ENCODE measurements at regions not wholly inside any gene's neighbourhood (a gene's known extent, or its start where the extent isn't known, plus 50 kb on each side); places are given as distances from the start of the nearest gene placed in this dataset.
"Not testable (repeated sequence)": the region's sequence is repeated elsewhere in the genome, so short reads cannot be mapped to it uniquely, and the experiment has no call there.

DNA sequence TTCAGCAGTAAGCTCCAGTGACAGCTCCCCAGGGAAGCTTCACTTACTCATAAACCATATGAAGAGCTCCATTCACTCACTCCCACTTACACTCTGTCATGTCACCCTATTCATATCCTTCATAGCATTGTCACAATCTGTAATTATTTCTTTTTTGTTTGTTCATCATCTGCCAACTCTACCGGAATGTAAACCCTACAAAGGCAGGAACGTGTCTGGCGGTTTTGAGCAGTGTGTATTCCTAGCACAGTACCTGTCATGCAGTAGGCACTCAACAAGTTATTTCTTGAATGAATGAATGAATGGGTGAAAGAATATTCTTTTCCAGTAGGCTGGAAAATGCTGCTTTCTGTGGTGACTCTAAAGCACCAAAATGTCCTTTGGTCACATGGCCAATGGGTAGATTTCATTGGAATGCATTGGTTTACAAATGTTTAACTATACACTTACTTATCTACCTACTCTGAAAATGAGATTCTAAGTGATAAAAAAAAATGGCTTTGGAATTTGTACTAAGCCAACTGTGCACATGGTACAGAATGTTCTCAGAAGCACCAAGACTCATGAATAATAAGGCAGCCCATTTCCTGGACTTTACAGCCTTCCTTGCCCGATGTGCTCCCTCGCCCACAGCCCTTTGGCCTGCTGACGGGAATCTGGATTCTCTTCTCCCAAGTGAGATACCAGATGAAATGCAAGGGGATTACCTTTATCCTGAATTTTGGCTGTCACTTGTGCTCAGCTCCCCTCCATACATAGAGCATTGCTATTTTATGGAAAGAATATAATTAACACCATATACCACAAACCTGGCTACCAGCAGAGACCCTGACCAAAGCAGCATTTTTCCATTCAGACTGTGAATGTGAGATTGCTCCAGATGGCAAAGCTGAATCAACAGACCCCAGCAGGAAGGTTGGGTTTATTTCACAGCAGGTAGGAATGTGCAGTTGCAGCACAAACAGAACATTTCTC, 273.3 kb downstream of the ALDH8A1 start:
- peak; percentile 51 to 89 for DNase-seq (ENCODE audit: low read depth in 2 of 2)

DNA sequence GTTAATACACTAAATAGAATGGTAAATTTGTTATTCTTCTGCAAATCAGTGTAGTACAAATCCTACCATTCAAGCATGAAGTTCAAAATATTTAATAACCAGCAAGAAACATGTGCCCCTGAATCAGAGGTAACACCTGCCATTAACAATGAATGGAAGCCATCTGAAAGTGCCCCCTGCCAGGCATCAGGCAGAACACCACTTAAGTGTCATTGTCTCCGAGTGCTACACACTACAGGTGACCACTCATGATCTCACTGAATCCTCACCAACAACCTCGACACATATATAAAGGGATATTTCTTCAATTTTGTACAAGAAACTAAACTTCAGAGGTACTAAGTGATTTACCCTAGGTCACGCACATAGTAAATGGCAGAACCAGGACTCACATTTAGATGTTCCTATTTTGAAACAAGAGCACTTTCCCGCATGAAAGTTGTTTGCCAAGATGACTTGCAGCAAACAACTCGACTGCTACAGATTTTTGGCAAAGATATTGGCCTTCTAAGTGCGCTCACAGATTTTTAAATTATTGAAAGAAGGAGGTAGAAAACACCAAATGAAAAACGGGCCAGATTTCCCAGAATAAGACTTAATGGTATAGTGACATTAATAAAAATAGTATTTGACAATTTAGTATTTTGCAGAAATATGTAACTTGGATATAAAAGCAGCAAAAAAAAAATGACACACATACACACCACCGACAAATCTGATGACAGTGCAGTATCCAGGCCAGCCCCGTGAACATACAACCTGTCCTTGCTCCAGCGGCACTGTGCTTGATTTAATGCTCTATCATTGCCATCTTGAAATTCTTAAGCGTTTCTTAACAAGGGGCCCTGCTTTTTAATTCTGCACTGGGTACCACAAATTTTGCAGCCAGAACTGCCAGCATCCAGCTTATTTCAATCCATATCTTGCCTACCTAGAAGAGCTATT, 274.5 kb downstream of the ALDH8A1 start:
- DNase-seq (ENCODE audit: low read depth in 2 of 2): no peak

DNA sequence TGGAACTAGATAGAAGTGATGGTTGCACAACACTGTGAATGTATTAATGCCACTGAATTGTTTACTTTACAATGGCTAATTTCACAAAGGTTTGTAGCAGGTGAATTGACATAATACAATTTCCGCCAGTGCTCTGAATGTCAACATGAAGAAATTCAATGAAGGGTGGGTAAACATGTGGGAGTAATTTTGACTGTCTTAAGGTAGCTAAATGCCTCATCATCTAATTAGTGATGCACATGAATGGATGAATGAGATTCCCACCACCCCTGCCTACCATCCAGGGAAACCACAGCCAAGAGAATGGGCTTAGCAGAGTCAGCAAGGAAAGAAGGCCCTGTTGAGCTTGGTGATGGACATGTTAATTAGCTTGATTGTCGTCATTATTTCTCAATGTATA, 275.3 kb downstream of the ALDH8A1 start:
- no peak for DNase-seq (ENCODE audit: low read depth in 2 of 2)

DNA sequence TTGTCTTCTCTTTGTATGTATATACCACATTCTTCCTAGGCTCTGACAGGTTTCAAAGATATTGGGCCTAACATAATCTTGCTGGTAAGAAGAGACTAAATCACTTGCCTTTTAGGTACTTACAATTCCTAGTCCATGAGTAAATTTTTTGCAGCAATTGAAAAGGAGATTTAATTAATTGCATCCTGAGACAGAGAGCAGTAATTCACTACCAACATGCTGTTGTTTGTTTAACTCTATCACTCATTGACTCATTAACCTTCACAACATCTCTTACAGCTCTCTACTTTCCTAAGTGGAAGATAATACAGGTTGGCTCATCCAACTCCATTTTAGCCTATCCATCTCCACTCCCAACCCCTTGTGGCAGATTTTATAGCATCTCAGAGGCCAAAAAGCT, 280.4 kb downstream of the ALDH8A1 start:
- no peak for DNase-seq (ENCODE audit: low read depth in 2 of 2)

DNA sequence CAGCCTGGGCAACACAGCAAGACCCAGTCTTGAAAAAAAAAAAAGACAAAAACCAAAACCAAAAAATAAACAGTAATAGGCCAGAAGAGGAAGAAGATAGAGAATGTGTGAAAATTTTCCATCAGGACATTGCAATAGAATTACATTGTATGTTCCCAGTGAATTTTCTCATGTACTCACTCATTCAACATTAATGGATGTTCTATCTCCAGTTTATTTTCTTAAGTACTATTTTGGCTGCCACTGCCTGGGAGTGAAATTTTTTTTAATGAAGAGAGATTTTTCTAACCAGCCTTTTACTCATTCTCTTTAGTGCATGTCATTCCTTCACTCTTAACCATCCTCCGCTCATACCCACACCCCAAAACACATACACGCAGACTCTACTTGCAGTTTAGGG, 282.8 kb downstream of the ALDH8A1 start:
- peak in 1 of 2 donors; percentile 14 for DNase-seq (ENCODE audit: low read depth in 2 of 2)

DNA sequence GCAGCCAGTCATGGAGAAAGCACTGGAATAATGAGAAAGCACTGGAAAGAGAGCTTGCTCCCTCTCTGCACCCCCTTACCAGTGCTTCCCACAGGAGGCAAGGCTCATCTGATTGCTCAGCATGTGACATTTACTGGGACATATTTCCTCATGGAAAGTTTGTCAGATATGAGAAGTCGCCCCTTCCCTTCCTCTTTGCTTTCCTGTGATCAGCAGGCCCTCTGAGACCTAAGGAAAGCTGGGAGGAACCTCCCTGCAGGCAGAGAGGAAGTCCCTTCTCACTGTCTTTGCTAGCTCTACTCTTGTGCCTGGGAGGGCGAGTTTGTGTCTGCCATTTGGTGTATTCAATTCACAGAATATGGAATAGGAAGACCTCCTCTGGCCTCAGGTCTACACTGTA, 283.8 kb downstream of the ALDH8A1 start:
- no peak for DNase-seq (ENCODE audit: low read depth in 2 of 2)

DNA sequence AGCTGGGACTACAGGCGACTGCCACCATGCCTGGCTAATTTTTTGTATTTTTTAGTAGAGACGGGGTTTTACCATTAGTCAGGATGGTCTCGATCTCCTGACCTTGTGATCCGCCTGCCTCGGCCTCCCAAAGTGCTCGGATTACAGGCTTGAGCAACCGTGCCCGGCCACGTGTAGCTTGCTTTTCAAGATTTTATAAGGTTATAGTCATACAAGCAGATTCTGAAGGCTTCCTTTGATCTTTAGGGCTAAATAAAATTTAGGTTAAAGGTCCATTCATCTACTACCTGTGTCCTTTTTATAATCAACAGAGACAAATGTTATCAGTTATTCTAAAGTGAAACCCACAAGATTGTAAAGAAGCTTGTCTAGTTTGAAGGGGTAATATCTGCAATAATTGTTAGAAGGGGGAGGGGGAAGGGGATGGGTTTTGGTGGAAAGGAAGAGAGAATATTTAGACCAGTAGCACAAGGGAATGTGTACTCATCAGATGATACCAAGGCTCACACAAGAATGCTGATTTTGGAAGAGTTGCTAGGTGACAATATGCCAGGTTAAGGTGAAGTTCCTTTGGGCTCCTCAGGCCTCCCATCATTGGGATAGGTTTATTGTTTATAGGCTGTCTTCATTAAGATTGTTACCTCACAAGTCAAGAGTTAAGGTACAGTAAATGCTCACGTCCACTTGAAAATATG, 284.7 kb downstream of the ALDH8A1 start:
- DNase-seq (ENCODE audit: low read depth in 2 of 2): no peak

DNA sequence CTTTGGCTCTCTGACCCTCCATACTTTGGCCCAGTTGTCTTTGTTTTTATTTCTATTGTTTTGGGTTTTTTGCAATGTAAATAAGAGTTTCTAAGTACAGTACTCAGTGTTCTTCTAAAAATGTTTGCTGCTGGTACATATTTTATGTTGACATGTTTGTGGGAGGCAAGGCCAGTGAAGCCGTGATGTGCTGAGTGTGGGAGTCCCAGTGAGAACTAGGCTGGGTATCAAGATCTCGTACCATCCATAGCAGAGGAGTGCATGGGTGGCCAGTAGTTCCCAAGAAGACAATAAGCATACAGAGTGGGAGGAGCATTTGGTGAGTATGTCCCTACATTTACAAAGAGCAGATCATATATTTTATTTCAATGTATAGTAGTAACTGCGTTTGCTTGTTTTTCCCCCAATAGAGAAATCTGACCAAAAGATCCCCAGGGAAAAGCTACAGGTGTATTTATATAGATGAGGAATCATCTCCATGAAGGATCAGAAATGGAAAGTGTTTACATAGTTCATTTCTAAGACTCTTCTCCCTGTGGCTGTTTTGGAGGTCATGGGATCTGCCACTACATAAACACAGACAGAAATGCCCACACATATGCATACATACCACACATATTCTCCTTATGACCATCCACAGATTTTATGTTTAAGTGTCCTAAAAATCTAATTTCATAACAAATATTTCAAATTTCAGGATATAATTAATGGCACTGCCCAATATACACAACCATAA, 285.9 kb downstream of the ALDH8A1 start:
- no peak for DNase-seq (ENCODE audit: low read depth in 2 of 2)

DNA sequence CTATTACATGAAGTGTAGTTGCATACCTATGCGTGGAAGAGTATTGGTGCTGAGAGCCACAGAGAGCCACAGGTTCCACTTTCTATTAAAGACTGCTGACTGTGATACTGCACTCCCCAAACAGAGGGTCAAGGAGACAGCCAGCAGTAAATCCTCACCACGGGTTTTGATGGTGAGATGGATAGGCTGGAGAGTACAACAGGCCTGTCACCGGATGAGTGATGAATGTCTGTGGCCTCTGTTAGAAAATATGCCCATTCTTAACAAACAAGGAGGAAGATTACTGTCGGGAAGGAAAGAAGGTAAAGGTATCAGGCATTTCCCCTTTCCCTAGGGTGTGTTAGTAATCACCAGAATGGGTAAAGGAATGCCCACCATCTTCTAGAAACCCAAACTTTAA, 286.5 kb downstream of the ALDH8A1 start:
- DNase-seq (ENCODE audit: low read depth in 2 of 2): no peak

DNA sequence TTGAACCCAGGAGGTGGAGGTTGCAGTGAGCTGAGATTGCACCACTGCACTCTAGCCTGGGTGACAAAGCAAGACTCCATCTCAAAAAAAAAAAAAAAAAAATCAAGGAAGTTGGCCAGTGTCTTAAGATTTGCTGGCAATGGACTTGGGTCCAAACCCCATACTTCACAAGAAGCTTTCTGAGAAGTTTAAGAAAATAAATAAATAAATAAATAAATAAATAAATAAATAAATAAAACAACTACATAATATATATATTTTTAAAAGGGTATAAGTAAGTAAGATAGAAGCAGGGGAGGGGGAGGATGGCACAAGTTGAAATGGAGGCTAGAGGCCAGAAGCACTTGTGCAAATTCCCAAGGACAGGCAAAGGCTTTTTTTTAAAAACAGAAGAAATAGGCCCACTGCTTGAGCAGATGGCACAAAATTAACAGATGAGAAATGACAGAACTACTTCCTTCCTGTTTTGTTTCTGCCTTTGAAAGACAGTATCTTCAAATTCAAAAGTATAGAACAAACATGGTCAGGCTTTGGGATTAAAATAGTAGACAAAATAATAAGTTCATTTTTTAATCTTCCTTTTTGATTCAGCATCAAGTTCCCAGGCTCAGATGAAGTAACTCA, 287.7 kb downstream of the ALDH8A1 start:
- DNase-seq (ENCODE audit: low read depth in 2 of 2): no peak

DNA sequence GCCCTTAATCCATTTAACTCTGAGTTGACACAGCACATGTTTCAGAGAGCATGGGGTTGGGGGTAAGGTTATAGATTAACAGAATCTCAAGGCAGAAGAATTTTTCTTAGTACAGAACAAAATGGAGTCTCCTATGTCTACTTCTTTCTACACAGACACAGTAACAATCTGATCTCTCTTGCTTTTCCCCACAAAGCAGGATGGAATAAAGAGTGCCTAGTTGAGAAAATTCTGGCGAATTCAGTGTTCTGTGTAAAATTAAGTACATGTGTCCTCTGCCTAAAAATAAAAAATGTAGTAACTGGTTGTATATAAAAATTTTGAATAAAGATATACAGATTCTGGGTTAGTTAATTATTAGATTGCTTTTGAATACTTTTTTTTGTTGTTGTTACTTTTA, 290.0 kb downstream of the ALDH8A1 start:
- not testable (repeated sequence) for DNase-seq (ENCODE audit: low read depth in 2 of 2)

DNA sequence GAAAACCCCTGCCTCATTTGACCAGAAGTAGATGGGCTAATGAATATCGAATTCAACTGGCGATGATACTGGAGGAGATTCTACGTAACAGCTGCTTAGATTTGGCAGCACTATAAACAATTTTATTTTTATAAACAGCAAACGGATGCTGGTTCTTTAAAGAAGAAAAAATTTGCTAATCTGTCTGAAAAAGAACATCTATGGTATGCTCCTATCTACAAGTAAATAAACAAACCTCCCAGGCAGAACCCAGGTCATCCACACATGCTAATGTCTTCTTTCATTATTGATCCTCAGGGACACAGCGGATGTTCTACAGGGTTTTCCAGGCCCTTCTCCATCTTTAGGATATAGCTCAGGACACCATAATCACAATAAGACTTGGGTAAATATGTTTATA, 291.3 kb downstream of the ALDH8A1 start:
- no peak for DNase-seq (ENCODE audit: low read depth in 2 of 2)

DNA sequence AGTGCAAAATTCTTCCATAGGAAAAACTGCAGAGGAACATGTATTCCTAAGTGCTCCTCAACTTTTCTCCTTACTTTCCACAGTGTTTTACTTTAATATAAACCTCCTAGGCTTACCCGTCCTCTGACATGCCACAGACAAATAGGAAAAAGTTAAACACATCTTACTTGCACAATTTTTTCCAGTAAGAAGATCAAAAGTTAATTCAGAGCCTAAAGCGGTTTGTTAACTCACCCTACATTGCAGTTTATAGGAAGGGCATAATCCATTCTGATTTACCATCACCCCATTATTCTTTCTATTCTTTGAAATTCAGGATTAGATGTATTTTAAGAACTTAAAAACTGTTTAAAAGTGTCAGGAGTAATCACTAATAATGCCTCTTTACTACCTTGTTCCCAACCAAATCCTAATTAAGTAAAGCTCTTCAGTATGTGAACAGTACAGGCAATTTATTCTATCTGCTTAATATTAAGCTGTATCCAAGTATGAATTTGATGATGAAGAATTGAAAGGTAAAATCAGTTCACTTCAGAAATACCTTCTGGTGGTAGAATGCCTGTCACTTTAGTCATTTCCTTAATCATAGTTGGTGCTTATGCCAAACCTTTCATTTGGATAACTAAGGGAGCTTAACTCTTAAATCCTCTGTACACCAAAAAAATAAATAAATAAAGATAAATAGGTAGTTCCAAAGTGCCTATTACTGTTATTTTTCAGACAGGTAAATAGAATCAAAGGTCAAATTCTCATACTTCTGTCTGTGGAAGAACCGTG, 292.0 kb downstream of the ALDH8A1 start:
- DNase-seq (ENCODE audit: low read depth in 2 of 2): peak; percentile 26 to 31

DNA sequence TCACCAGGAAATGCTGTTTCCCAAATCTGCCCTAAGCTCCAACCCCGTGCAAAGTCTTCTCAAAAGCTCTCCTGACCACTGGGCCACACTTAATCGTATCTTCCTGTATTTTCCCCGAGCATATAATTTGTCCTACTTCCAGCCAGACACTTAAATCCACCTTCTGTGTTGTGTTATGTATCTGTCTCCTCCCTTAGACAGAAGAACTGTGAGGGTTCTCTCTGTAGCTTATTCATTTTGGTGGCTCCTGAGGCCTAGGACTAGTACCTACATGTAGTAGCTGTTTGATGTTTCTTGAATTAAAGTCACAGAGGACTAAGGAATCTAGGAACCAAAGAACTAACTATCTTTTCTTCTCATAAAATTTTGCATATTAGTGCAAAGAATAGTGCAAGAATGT, 292.6 kb downstream of the ALDH8A1 start:
- no peak for DNase-seq (ENCODE audit: low read depth in 2 of 2)

DNA sequence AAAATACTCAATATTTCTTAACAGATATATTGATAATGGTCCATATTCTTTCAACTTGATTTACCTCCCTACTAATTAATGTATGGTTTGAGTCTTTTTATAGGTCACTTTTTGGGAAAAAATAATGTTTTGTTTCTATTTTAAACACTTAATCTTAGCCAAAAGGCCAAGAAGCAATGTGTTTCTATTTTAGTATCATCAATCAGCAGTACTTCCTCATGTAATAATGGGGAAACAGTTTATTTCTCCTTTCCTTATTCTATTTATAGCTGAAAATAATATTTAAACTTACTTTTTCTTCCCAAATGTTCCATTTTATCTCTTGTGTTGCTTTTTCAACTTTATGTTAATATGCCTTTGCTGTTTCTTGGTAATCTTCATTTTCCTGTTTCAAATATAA, 295.1 kb downstream of the ALDH8A1 start:
- no peak for DNase-seq (ENCODE audit: low read depth in 2 of 2)

DNA sequence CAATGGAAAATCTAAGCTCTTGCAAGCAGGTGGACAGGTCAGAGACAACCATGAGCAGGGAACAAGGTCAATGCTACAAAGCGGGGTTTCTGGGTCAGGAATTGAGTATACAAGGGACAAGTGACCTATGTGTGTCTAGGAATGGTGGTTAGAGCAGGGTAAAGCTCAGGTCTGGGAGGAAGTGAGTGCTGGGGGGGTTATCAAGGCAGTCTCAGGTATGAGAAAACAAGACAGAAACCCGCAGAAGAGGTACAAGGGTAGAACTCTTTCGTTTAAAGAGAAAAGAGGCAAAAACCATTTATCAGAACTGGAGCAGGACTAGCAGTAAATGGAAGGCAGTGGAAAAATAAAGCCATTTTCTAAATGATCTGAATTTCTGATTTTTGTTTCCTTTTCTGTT, 298.4 kb downstream of the ALDH8A1 start:
- no peak for DNase-seq (ENCODE audit: low read depth in 2 of 2)

DNA sequence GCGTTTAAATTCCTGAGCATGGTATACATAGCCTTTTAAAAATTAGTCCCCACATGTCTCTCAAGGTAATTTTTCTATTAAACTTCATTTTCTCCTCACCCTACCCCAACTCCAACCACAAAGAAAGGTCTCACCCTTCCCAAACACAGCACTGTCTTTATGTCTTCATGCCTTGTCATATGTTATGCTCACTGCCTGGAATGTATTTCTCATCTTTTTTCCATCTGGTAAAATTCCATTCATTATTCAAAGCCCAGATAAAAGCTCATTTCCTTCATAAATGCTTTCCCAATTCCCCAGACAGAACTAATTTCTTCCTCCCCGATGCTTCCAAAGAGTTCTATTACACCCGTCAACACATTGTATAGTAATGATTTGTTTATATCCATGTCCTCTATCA, 302.0 kb downstream of the ALDH8A1 start:
- DNase-seq (ENCODE audit: low read depth in 2 of 2): peak in 1 of 2 donors; percentile 71

DNA sequence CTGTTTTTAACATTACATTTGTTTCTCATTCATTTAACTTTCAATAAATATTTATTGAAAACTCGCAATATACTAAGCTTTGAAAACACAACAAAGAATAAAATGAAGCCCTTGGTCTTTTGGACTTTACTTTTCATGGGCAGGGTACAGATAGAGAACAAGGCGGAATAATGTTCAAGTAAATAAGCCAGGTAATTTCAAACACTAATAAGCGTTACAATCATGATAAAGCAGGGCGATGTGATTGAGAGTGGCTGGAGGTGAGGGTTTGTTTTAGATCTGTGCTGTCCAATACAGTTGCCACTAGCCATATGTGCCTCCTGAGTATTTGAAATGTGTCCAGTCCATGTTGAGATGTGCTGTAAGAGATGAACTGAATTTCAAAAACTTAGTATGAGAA, 307.1 kb downstream of the ALDH8A1 start:
- no peak for DNase-seq (ENCODE audit: low read depth in 2 of 2)

DNA sequence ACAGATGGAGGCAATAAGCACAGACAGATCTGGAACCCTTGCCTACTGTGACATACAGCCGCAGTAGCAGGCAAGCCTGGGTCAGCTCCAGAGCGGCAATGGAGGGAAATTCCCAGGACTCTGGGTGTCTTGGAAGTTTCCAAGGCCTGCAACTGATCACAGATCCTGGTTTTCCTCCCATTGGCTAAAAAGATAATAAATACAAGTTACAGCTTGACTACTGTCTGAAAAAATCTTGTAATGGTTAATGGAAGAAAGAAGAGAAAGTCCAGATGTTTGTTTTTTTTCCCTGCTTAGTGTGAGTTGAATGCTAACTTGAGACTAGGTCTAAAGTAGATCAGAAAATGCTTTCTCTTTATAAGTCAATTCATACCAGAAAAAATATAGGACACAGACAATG, 307.6 kb downstream of the ALDH8A1 start:
- DNase-seq (ENCODE audit: low read depth in 2 of 2): no peak

DNA sequence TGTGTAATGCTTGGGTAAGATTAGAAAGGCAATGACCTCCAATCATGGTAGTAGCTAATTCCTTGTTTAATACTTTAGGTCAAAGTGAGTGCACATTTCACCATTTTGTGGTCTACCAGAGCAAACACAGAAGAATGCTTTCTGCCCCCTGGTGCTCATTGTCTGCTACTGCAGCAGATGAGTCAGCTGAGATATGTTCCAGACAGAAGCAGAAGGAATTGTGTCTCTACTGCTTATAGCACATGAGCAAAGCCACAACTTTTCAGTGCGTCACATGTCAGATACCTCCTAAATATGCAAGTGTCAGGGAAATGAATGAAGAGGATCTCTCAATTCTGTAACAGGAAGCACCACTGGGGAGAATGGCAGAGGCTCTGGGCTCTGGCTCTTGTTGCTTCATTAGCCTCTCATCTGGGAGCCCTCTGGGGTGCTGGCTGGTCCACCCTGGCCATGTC, 308.9 kb downstream of the ALDH8A1 start:
- DNase-seq (ENCODE audit: low read depth in 2 of 2): peak; percentile 88
